CD4-positive, alpha-beta T cell treated with Interleukin-4 for 4 hours (primary cell): ENCODE measurements at regions not wholly inside any gene's neighbourhood (a gene's known extent, or its start where the extent isn't known, plus 50 kb on each side); places are given as distances from the start of the nearest gene placed in this dataset.
"Not testable (repeated sequence)": the region's sequence is repeated elsewhere in the genome, so short reads cannot be mapped to it uniquely, and the experiment has no call there.

Experiments used
- DNase-seq: peaks from one replicate; pipeline ENCODE4 v3.0.0-alpha.2; 2020

GRCh38 chr12:25424211-25424731 is 128.8 kb downstream of the LMNTD1 start:
- no peak for DNase-seq

- DNase-seq, result no peak
Measured at GRCh38 chr12:25423355-25424050, 129.6 kb downstream of the LMNTD1 start.

- no peak for DNase-seq
Measured at GRCh38 chr12:25422241-25422640, 130.8 kb downstream of the LMNTD1 start.

GRCh38 chr12:25421651-25422167 is 131.4 kb downstream of the LMNTD1 start:
- no peak for DNase-seq

- no peak for DNase-seq
Measured at GRCh38 chr12:25420116-25420515, 133.0 kb downstream of the LMNTD1 start.

- DNase-seq, result no peak
Measured at GRCh38 chr12:25419595-25419994, 133.5 kb downstream of the LMNTD1 start.

- no peak for DNase-seq
Measured at GRCh38 chr12:25417071-25417470, 136.0 kb downstream of the LMNTD1 start.

- DNase-seq, result no peak
Measured at GRCh38 chr12:25416516-25416915, 136.6 kb downstream of the LMNTD1 start.

- DNase-seq, result no peak
Measured at GRCh38 chr12:25415004-25415403, 138.1 kb downstream of the LMNTD1 start.

GRCh38 chr12:25412735-25413134 is 140.3 kb downstream of the LMNTD1 start:
- DNase-seq, result no peak

GRCh38 chr12:25404955-25405354 is 148.1 kb downstream of the LMNTD1 start:
- DNase-seq, result no peak

GRCh38 chr12:25401547-25402345 is 151.0 kb upstream of the KRAS start:
- no peak for DNase-seq

GRCh38 chr12:25397001-25397400 is 146.3 kb upstream of the KRAS start:
- DNase-seq, result no peak

- DNase-seq, result no peak
Measured at GRCh38 chr12:25395227-25395626, 144.5 kb upstream of the KRAS start.

- not testable (repeated sequence) for DNase-seq
Measured at GRCh38 chr12:25394775-25395174, 144.0 kb upstream of the KRAS start.

GRCh38 chr12:25394025-25394424 is 143.3 kb upstream of the KRAS start:
- DNase-seq, result no peak

- not testable (repeated sequence) for DNase-seq
Measured at GRCh38 chr12:25391346-25391745, 140.6 kb upstream of the KRAS start.

GRCh38 chr12:25388183-25388582 is 137.5 kb upstream of the KRAS start:
- peak; percentile 68 for DNase-seq

- no peak for DNase-seq
Measured at GRCh38 chr12:25387732-25388050, 137.0 kb upstream of the KRAS start.

- DNase-seq, result peak; percentile 87
Measured at GRCh38 chr12:25386831-25387731, 136.4 kb upstream of the KRAS start.

GRCh38 chr12:25384893-25385248 is 134.1 kb upstream of the KRAS start:
- DNase-seq, result no peak

- DNase-seq, result no peak
Measured at GRCh38 chr12:25384038-25384892, 133.5 kb upstream of the KRAS start.
